ENCODE measurements at regions not wholly inside any gene's neighbourhood (a gene's known extent, or its start where the extent isn't known, plus 50 kb on each side); places are given as distances from the start of the nearest gene placed in this dataset.

DNA sequence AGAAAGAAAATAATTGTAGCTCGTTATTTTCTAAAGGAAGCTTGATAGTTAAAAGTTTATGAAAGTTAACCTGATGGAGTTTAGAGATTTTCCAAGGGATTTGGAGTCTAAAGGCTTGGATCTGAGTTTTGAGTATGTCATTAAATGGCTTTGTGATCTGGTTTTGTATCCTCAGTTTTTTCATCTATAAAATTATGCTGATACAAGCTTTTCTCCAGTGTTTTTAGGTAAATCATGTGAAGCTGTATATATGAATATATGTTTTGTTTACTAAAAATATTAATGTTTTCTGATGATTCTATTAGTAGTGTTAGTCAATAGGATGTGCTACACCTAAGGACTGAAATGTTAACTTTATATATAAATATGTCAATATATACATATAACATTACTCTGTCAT lies 727.8 kb downstream of the CDH11 start:
- no peak for TF ChIP-seq CTCF (conservative IDR thresholded peaks at IDR 0.05)
- no peak for TF ChIP-seq ZFX (IDR thresholded peaks at IDR 0.05)

All from C4-2B (cell line).